Stimulated activated naive B cell treated with anti-CD40 and anti-IgM and Interleukin-4, amounts not matched to agents 10 μg/mL and 1 μg/mL and 100 μg/mL, for 72 hours (primary cell): ENCODE measurements at regions not wholly inside any gene's neighbourhood (a gene's known extent, or its start where the extent isn't known, plus 50 kb on each side); places are given as distances from the start of the nearest gene placed in this dataset.
"Not testable (repeated sequence)": the region's sequence is repeated elsewhere in the genome, so short reads cannot be mapped to it uniquely, and the experiment has no call there.

Experiments used
- ATAC-seq, 2 donors: fragments of 150-1000 bp; cut with Tn5 transposase; replicated peaks; 2 replicates each; pipeline ENCODE4 v1.10.0; 2021; ENCODE audit warnings: moderate library complexity in 1 of 2
- DNase-seq: peaks from one replicate; pipeline ENCODE4 v3.0.0; 2021
- H3K27ac Mint-ChIP-seq: one replicate; pipeline ENCODE4 v1.8.0; 2022; ENCODE audit warnings: mild to moderate bottlenecking, mixed read lengths
- H3K27me3 Mint-ChIP-seq, 2 donors: one replicate each; pipeline ENCODE4 v1.8.0; 2022; ENCODE audit warnings: mixed read lengths in 2 of 2
- H3K36me3 Mint-ChIP-seq, 2 donors: one replicate each; pipeline ENCODE4 v1.8.0; 2022; ENCODE audit warnings: mixed read lengths in 2 of 2, mild to moderate bottlenecking in 1 of 2
- H3K4me1 Mint-ChIP-seq, 2 donors: one replicate each; pipeline ENCODE4 v1.8.0; 2022; ENCODE audit warnings: mixed read lengths in 2 of 2, mild to moderate bottlenecking in 1 of 2
- H3K4me3 Mint-ChIP-seq, 2 donors: one replicate each; pipeline ENCODE4 v1.8.0; 2022; ENCODE audit warnings: mild to moderate bottlenecking in 2 of 2, mixed read lengths in 2 of 2, moderate library complexity in 1 of 2
- H3K9me3 Mint-ChIP-seq, 2 donors: one replicate each; pipeline ENCODE4 v1.8.0; 2022; ENCODE audit warnings: mixed read lengths in 2 of 2, mild to moderate bottlenecking in 1 of 2

DNA sequence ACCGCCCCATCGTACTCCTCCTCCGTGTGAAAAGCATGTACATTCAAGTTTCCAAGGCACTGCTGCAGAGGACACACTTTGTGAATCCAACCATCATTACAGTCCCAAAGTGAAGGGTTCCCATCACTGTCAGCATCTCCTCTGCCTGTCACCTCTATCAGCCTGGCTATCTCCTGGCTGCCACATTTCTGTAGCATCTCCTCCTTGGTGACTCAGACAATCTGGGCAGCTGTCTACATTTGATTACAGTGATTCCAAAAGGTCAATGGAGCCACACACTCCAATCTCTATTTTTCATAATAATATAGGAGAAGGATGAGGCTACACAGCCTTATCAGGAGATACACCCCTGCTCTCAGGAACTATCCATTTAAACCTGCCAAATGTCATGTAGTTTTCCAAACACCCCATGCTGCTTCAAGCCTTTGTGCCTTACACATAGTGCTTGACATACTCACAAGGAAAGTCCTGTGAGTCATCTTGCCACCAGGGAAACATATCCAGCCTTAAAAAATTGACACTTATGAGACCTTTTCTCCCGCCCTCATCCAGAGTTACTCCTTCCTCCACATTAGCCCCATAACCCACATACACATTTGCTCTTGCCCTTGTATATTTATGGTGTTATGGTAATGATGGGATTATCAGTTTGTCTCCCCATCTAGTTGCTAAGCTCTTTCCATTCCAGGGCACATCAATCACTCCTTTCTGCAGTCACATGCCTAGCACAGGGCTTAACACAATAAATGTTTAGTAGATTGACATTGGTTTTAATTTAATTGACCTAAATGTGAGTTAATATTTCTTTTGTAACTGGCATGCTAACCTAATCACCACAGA, 250.1 kb upstream of the CDH5 start:
- no peaks in the 10 kb centered on the region for H3K36me3 Mint-ChIP-seq
- H3K27me3 Mint-ChIP-seq: peaks cover 0 to 8% of the 10 kb centered on the region in 2 donors
- no peak for DNase-seq
- no peak overlapping the region for H3K27ac Mint-ChIP-seq
- H3K4me1 Mint-ChIP-seq: no peaks in the 10 kb centered on the region
- no peaks in the 10 kb centered on the region for H3K9me3 Mint-ChIP-seq
- no peak for ATAC-seq
- H3K4me3 Mint-ChIP-seq: no peak overlapping the region

DNA sequence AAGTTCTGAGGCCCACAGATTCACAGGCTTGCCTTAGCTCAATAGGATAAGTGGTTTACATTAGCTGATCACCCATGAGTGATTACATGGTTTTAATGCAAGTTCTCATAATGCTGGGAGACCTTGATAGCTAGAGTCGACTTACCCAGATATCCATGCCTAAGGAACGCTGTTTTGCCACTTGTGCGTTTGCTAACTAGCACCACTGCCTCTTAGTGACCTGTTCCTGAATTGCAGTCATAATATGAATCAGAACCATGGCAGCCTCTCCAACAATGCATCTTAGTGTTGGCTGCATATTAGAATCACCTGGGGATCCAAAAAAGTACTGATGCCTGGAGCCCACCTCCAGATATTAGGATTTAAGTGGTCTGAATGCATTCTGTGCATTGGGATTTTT, 251.1 kb upstream of the CDH5 start:
- Mint-ChIP-seq H3K36me3 (no peaks in the 10 kb centered on the region), H3K27ac (no peak overlapping the region), H3K4me1 (no peaks in the 10 kb centered on the region), H3K4me3 (no peak overlapping the region), H3K27me3 (peaks cover 2 to 8% of the 10 kb centered on the region in 2 donors), H3K9me3 (no peaks in the 10 kb centered on the region)
- ATAC-seq: no peak
- DNase-seq: no peak

DNA sequence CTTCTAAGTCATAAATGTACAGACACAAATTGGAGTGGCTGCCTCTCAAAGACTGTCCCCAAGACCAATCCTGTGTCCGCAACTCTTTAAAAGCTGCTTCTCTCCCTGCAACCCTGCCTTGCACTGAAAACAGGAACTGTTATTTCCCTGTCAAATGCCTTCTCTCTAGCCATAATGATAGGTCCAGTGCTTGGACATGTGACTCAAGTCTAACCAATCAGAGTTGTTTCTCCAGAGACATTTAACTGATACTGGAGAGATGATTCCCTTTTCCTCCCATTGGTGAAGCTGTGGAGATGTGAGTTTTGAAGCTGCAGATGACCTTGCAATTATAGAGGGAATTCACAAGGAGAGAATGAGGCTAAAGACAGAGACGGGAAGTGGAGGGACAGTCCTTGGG, 253.3 kb upstream of the CDH5 start:
- ATAC-seq (no peak), DNase-seq (no peak)
- Mint-ChIP-seq H3K27me3 (peaks cover 8% of the 10 kb centered on the region in 2 donors), H3K27ac (no peak overlapping the region), H3K36me3 (no peaks in the 10 kb centered on the region), H3K9me3 (no peaks in the 10 kb centered on the region), H3K4me1 (no peaks in the 10 kb centered on the region), H3K4me3 (no peak overlapping the region)

DNA sequence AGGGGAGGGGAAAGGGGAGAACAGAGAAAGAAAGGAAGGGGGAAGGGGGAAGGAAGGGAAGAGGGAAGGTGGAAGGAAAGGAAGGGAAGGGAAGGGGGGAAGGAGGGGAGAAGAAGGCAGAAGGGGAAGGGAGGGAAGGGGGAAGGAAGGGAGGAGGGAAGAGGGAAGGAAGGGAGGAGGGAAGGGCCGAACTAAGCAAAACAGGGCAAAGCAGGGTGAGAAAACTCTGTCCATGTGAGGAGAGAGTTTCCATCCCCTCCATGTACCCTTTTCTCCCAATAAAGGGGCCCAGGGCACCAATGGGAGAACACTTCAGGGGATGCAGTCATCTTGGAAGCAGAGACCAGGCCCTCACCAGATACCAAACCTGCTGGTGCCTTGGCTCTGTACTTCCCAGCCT, 256.8 kb upstream of the CDH5 start:
- Mint-ChIP-seq H3K36me3 (no peaks in the 10 kb centered on the region), H3K27me3 (peaks cover 0 to 8% of the 10 kb centered on the region in 2 donors), H3K9me3 (no peaks in the 10 kb centered on the region), H3K27ac (no peak overlapping the region), H3K4me1 (no peaks in the 10 kb centered on the region), H3K4me3 (no peak overlapping the region)
- no peak for DNase-seq
- ATAC-seq: no peak

DNA sequence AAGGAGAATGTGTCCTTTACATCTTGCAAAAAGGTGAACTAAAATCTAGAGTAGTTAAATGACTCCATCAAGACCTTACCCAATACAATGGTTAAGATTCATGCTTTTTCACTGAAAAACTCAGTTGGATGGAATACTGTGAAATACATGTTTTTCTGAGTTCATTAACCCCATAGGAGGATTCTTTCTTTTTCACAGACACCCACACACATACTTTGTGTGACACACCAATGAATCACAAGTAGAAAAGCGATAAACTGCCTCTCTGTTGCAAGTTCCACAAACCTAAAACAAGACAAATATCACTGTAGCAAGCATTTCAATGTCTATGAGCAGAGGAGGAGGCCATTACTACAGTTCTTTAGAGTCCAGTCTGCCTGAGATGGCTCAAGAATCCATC, 258.8 kb upstream of the CDH5 start:
- H3K27me3 Mint-ChIP-seq: peaks cover 0 to 8% of the 10 kb centered on the region in 2 donors
- no peak for DNase-seq
- H3K36me3 Mint-ChIP-seq: no peaks in the 10 kb centered on the region
- no peak overlapping the region for H3K27ac Mint-ChIP-seq
- no peaks in the 10 kb centered on the region for H3K4me1 Mint-ChIP-seq
- no peak for ATAC-seq
- H3K4me3 Mint-ChIP-seq: no peak overlapping the region
- no peaks in the 10 kb centered on the region for H3K9me3 Mint-ChIP-seq

DNA sequence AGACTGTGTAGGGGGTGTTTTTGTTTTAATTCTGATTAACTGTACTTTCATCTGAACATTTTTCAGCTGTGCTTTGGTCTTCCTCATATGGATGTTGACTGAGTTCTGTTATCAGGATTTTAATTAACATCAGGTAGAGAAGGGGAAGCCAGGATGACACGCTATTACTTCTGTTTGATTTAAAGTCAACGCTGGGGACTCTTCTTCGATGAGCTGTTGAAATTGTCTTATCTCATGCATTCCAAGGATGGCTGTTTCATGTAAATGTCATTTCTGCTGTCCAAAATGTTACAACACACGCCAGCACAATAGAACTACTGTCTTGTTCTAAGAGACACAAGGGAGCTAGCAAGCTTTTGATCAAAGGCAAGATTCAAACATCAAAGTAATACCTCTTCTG, 263.3 kb upstream of the CDH5 start:
- Mint-ChIP-seq H3K27me3 (no peaks in the 10 kb centered on the region), H3K4me3 (no peak overlapping the region), H3K27ac (no peak overlapping the region), H3K4me1 (no peaks in the 10 kb centered on the region), H3K9me3 (no peaks in the 10 kb centered on the region), H3K36me3 (no peaks in the 10 kb centered on the region)
- no peak for DNase-seq
- no peak for ATAC-seq

DNA sequence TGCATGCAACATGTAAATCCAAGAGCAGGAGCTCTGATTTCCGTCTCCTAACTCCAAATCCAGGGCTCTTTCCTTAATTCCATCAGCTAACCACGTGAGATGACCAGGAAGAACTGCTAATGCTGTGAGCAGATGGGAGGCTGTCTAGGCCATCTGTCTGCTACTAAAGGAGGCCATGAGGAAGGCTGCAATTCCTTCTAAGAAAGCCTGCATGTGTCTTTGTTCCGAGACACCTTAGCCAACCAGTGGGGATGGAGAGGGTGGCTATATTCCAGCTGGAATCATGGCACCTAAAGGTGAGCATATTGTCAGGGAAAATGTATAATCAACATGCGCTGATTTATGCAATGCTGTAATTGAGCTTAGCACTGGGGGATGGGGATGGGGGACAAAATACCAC, 267.2 kb upstream of the CDH5 start:
- Mint-ChIP-seq H3K36me3 (no peaks in the 10 kb centered on the region), H3K4me3 (no peak overlapping the region), H3K27me3 (peaks cover 3 to 9% of the 10 kb centered on the region in 2 donors), H3K4me1 (no peaks in the 10 kb centered on the region), H3K27ac (no peak overlapping the region), H3K9me3 (no peaks in the 10 kb centered on the region)
- ATAC-seq (no peak), DNase-seq (no peak)

DNA sequence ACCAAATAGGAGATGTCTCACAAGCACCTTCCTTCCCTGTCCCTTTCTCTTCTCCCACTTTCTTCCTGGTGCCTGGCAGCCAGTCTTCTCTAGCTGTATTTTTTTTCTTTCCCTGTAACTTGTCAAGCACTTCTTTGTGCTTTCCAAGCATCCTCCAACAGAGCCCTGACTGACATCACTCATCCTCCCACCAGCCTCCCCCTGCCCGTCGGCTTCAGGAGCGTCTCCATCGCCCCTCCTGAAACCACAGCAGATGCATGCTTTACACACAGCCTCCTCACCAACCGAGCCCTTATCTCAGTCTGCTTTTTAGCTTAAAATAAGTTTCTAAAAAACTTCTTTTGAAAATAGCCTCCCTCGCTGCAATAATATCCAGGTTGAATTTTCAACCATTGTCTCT, 268.7 kb upstream of the CDH5 start:
- ATAC-seq (no peak), DNase-seq (no peak)
- no peaks in the 10 kb centered on the region for H3K36me3 Mint-ChIP-seq
- no peaks in the 10 kb centered on the region for H3K4me1 Mint-ChIP-seq
- no peaks in the 10 kb centered on the region for H3K9me3 Mint-ChIP-seq
- no peak overlapping the region for H3K27ac Mint-ChIP-seq
- no peak overlapping the region for H3K4me3 Mint-ChIP-seq
- peaks cover 3 to 9% of the 10 kb centered on the region in 2 donors for H3K27me3 Mint-ChIP-seq

DNA sequence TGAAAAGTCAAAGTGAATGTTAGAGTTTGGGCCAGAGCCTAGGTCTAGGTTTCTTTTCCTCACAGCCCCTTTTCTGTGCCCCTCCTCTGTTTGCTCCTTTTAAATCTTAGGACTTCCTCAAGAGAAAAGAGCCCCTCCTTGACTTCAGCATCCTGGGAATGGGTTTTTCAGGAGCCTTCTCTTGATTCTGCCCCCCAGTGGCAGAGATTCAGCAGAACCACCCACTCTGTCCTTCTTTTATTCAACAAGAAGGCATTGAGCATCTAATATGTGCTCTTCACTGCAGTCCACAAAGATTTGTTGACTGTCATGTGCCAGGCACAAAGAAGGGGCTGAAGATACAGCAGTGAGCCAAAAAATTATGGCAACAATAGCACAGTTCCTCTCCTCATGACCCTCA, 270.8 kb upstream of the CDH5 start:
- Mint-ChIP-seq H3K4me3 (no peak overlapping the region), H3K27me3 (peaks cover 3 to 9% of the 10 kb centered on the region in 2 donors), H3K36me3 (no peaks in the 10 kb centered on the region), H3K4me1 (no peaks in the 10 kb centered on the region), H3K27ac (no peak overlapping the region), H3K9me3 (no peaks in the 10 kb centered on the region)
- ATAC-seq (no peak), DNase-seq (no peak)

DNA sequence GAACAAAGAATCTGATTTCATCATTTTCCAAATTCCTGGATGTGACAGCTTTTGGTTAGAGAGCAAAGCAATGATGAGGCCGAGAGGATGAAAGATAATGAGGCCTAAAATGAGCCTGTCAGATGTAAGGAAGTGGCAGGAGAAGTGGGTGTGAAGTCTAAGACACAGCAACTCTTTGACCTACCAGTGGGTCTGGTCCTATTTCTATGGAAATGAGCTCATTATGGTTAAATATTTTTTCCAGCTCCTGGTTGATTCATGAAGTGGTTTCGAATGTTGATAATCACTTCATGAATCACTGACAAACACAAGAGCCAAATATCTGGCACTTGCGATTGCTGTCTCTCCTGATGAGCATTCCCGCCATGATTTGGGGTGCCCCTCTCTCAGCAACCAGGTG, 273.3 kb upstream of the CDH5 start:
- no peaks in the 10 kb centered on the region for H3K36me3 Mint-ChIP-seq
- H3K4me3 Mint-ChIP-seq: no peak overlapping the region
- ATAC-seq: no peak
- no peaks in the 10 kb centered on the region for H3K4me1 Mint-ChIP-seq
- no peaks in the 10 kb centered on the region for H3K9me3 Mint-ChIP-seq
- no peak overlapping the region for H3K27ac Mint-ChIP-seq
- no peak for DNase-seq
- H3K27me3 Mint-ChIP-seq: peaks cover 3 to 9% of the 10 kb centered on the region in 2 donors

DNA sequence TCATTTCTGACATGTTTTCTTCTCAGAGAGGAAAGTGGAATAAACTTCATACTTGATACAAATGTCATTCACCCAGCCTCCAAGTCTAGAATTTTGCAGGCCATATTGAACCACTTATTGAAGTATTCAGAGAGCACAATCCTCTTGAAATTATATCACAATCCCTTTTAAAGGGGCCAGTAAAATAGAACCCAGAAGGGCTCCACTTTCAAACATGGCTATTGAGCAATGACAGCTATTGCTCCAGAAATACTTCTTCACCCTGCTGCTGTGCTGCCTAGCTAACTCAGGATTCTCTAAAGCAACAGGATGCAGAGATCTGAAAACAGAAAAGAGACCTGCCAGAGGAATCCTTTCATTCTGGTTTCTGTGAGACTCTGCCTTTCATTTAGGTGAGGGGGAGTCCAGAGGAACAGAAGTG, 275.0 kb upstream of the CDH5 start:
- Mint-ChIP-seq H3K4me1 (no peaks in the 10 kb centered on the region), H3K27me3 (peaks cover 0 to 3% of the 10 kb centered on the region in 2 donors), H3K36me3 (no peaks in the 10 kb centered on the region), H3K27ac (no peak overlapping the region), H3K4me3 (no peak overlapping the region), H3K9me3 (peaks cover 0 to 2% of the 10 kb centered on the region in 2 donors)
- no peak for DNase-seq
- no peak for ATAC-seq

DNA sequence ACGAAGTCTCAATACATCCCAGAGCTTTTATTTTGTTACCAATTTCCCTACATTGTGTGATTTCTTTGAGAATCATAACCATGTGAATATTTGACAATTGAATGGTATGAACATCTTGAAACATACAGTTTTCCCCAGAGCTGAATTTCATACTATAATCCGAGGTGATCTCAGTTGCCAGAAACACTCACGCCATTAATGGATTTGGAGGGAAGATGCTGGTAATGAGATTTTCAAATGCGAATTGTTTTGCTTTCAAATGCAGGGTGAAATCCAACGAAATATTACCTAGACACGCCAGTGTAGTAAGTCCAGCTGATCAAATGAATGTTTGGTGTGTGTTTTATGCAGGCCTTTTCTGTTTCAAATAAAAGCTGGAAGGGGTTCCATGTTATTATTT, 277.8 kb upstream of the CDH5 start:
- Mint-ChIP-seq H3K9me3 (peaks cover 0 to 2% of the 10 kb centered on the region in 2 donors), H3K36me3 (no peaks in the 10 kb centered on the region), H3K27ac (no peak overlapping the region), H3K27me3 (no peaks in the 10 kb centered on the region), H3K4me3 (no peak overlapping the region), H3K4me1 (no peaks in the 10 kb centered on the region)
- DNase-seq (no peak), ATAC-seq (no peak)

DNA sequence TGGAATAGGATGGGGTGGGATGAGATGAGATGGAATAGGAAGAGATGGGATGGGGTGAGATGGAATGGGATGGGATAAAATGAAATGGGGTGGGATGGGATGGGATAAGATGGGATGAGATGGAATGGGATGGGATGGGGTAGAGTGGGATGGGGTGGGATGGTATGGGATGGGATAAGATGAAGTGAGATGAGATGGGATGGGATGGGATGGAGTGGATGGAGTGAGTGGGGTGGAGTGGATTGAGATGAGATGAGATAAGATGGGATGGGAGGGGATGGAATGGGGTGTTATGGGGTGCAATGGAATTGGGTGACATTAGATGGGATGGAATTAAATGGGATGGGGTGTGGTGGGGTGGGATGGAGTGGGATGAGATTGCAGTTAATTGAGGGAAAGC, 279.2 kb upstream of the CDH5 start:
- Mint-ChIP-seq H3K36me3 (no peaks in the 10 kb centered on the region), H3K4me1 (no peaks in the 10 kb centered on the region), H3K27ac (no peak overlapping the region), H3K9me3 (peaks cover 0 to 2% of the 10 kb centered on the region in 2 donors), H3K4me3 (no peak overlapping the region), H3K27me3 (no peaks in the 10 kb centered on the region)
- no peak for DNase-seq
- no peak for ATAC-seq

DNA sequence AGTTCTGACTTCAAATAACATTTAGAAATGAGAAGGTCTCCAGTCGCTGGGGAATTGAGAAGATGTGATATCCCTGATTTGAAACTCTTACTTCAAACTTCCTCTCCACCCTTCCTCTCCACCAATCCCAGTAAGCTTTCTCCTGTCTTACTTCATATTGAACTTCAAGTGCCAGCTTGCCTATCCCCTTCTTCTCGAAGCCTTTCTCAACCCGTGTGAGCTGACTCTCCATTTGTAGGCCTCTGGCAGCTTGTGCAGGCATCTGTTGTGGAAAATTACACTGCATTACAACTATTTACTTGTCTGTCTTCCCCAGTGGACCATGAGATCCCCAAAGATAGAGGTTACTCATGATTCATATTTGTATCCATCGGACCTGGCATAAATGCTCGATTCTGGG, 280.8 kb upstream of the CDH5 start:
- Mint-ChIP-seq H3K4me3 (no peak overlapping the region), H3K27me3 (no peaks in the 10 kb centered on the region), H3K27ac (no peak overlapping the region), H3K4me1 (no peaks in the 10 kb centered on the region), H3K36me3 (no peaks in the 10 kb centered on the region), H3K9me3 (peaks cover 0 to 2% of the 10 kb centered on the region in 2 donors)
- ATAC-seq: no peak
- DNase-seq: no peak

DNA sequence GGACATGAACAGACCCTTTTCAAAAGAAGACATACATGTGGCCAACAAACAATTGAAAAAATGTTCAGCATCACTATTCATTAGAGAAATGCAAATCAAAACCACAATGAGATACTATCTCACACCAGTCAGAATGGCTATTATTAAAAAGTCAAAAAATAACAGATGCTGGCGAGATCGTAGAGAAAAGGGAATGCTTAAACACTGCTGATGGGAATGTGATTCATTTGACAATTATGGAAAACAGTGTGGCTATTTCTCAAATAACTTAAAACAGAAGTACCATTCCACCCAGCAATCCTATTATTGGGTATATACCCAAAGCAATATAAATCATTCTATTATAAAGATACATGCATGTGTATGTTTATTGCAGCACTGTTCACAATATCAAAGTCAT, 281.8 kb upstream of the CDH5 start:
- H3K9me3 Mint-ChIP-seq, H3K27ac Mint-ChIP-seq, H3K4me3 Mint-ChIP-seq, ATAC-seq, H3K36me3 Mint-ChIP-seq, DNase-seq, H3K27me3 Mint-ChIP-seq, H3K4me1 Mint-ChIP-seq: not testable (repeated sequence)
